UCSD-AML1 (cell line): ENCODE measurements at regions not wholly inside any gene's neighbourhood (a gene's known extent, or its start where the extent isn't known, plus 50 kb on each side); places are given as distances from the start of the nearest gene placed in this dataset.

Experiments
- DNase-seq: peaks from one replicate; lab custom pipeline; 2025; ENCODE audit not compliant: unreplicated experiment; lab: John Stamatoyannopoulos, UW

DNA sequence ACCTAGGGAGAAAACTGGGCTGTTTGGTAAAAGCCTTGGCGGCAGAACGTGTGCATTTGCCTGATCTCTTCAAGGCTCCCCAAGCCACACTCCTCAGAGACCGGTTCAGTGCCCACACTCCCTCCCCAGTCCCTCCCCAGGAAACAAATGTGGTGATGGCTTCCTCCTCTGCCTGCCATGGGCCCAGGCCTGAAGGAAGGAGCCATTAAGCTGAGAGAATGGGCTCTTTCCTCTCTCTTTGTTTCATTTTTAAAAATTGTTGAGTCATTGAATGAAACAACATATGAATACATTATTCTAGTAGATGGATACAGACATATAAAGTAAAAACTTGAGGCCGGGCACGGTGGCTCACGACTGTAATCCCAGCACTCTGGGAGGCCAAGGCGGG, 50.6 kb upstream of the YWHAQ start:
- DNase-seq: peak; percentile 65

DNA sequence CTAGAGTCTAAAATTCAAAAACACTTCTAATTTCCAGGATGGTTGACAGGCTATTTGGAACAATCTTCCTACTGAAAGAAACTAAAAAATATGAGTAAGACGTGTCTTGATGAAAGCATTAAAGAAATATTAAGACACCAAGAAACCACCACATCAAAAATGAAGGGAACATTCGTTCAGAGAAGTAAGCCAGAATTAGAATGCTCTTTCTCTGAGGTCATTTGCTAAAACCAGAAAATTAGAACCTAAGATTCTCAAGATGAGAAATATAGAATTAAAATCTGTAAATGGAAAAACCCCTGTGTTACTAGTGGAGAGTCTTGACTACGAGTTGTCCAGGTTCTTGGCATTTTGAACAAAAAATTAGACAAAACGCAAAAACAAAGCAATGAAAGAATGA, 54.8 kb upstream of the YWHAQ start:
- DNase-seq: no peak

DNA sequence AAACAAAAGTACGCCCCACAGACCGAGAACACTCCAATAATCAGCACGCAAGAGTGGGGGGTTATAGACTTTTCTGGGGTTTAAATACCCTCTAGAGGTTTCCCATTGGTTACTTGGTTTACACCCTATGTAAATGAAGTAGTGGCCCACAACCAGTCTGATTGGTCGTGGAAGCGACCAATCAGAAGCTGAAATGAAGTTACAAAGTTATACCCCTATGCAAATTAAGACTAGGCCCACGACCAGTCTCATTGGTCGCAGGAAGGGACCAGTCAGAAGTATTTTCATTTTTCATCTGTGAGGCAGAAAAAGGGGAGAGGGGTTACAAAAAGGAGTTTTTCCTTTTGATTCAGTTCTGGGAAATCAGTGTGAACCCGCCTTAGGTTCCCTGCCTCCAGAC, 55.3 kb upstream of the YWHAQ start:
- no peak for DNase-seq

DNA sequence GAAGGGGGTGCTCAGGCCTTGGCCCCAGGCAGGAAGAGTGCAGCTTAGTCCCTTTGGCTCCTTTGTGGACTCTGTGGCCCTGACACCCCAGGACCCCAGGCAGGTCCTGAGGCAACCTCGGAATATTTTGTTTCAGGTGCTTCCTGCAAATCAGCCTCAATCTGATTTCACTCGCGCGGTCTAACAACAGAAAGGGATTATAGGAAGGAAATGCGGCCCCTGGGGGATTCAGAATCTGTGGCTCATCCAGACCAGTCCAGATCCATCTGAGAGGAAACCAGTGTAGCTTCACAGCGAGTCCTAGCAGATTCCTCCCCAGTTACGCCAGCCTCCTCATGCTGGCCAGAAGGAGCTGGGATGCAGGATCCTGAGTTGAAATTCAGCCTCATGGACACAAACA, 59.5 kb upstream of the YWHAQ start:
- DNase-seq: no peak

DNA sequence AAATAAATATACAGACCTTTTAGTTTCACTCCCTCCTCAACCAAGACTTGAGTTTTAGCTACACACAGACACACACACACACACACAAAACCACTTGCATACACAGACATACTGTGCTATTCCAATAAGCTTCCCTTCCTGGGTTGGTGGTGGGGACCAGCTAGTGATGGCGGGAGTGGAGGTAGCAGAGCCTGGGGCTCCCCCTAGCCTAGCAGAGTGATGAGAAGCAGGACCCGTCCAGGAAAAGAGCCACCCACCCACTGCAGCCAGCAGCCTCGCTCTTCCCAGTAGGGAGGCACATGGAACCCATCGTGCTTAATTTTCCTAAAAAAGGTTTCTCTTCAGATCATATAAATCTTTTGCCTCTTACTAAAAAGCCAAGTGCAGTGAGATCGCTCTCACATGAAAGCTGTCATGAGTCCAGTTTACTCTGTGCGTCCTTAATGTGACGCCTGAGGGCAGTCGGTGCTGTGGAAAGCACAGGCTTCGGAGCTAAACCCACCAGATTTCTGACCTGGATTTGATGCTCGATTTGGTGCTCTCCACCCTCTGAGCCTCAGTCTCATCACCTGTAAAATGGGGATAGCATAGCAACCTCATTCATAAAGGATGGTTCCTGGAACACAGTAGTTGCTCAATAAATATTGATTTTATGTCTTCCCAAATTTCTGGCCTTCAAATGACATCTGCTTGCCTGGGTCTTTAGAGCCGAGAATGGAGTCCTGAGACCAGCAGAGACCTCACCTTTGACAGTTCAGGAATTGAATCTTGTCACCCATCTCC, 60.1 kb upstream of the YWHAQ start:
- DNase-seq: no peak

DNA sequence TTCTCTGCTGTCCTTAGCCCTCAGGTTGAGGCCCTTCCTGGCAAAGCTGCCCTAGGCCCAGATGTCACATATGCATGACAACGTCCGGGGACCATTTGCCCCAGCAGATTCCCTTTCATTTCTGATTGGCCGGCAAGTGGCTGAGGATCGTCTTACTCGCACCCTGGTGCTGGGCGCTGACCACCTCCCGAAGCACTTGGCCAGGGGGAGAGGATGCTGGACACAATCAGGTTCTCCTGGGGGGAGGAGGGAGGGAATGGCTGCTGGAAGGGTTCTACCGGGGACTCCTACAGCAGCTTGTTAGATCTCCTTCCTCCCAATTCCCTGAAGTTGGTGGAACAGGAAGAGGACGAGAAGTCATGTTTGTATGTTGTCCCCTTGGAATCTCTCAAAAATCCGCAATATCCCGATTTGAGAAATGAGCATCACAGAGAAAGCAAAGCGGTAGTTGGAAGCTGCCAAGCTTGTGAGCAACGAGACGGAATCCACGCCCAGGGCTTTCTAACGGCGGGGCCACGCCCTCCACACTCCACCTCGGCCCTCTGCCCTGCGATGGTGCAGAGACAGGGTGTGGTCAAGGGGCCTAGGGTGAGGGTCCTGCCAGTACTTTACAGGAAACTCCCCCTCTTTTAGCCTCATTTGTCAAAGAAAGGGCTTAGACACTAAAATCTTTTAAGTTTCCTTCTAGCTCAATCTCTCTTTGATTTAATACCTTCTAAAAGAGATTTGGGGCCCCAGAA, 61.8 kb upstream of the YWHAQ start:
- no peak for DNase-seq

DNA sequence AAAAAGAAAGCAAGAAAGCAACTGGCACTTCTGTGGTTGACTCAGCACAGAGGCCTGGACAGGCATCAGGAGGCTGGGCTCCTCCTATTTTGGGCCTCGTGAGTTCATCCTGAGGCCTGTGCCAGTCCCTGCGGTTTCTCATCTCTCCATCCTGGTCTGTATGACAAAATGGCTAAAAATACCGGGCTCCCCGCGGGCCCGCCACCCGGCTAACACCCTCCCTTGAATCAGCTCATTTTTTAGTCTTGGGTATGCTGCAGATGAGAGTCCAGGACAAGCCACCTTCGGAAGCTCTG, 62.3 kb upstream of the YWHAQ start:
- peak; percentile 29 for DNase-seq

DNA sequence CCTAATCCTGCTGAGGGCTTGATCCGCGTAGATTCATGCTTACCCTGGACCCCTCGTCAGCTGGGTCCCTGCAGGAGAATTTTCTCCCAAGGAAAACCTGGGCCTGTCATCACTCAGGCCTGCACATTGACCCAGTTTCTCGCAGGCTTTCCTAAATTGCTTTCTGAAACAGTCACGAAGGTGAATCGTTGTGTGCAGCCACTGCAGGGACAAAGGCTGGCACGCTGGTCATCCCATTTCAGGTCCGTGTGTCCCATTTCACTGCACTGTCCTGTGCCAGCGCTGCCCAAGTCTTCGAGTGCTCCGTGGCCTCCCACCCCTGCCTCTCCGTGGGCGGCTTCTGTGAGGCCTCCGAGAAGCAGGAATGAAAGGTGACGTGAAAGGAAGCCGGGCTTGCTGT, 62.8 kb upstream of the YWHAQ start:
- no peak for DNase-seq

DNA sequence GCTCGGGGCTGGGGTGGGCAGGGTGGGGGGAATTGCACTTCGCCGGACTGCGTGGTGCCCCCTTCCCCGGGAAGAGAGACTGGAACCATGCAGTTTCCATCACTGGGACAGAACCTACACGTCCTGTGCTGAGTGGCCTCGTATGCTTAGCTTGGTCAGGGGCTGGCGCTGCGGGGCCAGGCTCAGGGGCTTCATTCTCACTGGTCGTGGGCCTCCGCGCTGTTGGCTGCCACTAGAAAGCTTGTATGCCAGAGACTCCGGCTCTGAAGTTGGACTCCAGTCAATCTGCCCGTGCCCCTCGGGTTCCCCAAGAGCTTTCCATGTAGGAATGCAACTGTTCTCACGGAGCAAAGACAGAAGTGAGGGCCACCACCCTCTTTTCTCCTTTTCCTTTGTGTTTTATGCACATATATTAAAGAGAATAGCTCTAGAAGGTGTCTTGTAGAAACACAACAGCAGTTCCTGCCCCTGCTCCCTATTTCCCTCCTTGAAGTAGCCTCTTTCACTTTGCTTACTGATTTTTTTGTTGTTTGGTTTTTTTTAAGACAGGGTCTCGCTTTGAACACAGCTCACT, 64.0 kb upstream of the YWHAQ start:
- DNase-seq: no peak

DNA sequence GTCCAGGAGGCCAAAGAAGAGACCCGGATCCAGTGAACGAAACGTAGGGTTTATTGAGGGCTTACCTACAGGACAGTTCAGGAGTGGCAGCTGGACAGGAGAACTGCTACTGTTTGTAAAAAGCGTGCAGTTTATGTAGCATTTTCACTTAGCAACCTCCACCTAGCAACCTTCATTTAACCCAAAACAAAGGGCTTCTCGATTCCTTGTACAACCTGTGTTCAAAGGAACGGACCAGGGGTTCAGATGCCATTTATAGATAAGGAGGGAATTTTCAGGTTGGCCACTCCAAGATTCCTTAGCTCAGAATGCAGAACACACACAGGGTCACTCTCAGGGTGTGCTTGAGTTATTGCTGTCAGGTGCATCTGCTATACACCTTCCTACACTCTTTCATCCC, 65.1 kb upstream of the YWHAQ start:
- no peak for DNase-seq

DNA sequence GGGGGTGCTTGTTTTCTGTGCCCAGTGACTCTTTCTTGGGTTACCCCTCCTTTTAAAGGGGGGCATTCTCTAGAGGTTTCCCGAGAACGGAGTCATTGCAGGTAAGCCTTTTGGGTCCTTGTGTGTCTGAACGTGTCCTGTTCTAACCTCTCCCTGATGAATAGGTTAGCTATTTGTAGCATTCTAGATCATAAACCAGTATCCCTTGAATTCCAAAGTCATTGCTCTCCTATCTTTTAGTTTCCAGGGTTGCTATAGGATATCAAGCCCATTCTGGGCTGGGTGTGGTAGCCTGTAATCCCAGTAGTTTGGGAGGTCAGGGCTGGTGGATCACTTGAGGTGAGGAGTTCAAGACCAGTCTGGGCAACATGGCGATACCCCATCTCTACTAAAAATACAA, 65.9 kb upstream of the YWHAQ start:
- DNase-seq: no peak

DNA sequence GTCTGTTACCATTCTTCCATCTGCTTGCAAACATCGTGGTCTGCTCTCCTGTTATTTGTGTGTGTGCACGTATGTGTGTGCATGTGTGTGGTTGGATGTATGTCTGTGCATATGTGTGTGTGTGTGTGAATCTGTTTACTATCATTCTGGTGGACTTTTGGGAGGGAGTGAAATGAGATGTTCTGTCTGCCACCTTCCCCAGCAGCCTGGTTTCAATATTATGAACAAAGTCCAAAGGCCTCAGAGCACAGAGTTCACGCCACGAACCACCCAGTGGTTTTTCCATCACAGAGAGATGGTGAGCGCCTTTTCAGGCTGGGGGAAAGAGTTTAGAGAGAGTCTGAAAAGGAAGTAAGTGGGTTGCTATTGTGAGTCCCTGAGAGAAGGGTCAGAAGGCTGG, 67.1 kb upstream of the YWHAQ start:
- DNase-seq: no peak

DNA sequence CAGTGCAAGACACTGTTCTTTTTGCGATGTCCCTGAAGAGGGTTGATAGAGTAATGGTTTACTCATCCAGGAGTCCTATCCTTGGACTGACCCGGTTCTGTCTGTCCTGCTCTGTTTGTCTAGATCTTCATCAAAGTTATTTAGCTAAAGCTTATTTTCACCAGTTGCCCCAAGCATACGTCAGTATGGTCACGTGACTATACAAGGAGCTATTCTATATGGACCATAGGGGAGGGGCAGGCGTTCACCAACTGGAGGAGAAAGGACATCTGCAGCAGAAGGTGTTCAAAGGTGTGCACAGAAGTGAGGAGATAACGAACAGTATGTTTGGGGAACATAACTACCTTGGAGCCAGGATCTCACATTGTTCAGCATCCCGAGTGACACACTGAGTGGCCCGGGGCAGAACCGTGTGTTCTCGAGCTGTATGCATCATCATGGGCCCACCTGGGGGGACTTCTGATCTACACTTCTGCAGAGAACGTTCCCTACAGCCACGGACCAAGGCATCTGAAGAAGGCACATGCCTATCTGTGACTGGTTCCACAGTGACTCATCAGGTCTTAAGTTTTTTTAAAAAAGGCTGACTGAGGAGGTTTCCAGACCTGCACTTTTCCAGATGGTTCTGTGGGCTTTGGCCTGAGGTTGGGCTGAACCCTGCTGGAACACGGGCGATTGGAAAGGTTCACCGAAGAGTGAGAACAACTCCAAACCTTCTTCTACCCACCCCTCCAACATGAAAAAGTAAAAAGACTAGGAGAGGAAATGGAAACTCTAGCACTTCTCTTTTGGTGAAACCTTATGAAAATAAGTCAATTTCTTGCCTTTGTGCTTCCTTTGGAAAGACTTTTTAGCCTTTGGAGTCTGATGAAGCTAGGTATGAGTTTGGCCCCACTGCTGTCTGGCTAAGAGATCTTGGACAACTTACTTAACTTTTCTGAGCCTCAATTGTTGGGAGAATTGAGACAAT, 68.6 kb upstream of the YWHAQ start:
- DNase-seq: no peak

DNA sequence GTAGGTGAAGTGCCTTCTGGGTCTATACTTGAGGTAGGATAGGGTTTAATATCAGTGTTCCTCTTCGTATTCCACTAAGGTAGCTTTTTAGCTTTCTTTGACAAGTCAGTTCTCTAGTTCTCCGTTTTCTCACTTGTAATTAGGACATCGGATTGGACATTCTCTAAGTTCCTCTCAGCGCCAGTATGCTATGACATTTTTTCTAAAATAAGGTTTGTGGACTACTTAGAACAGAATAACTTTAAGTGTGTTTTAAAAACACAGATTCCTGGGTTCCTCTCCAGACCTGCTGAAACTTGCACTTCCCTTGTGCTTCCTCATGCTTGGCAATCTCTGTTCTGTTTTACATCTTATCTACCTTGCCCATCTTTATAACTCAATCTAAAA, 69.3 kb upstream of the YWHAQ start:
- DNase-seq: no peak

DNA sequence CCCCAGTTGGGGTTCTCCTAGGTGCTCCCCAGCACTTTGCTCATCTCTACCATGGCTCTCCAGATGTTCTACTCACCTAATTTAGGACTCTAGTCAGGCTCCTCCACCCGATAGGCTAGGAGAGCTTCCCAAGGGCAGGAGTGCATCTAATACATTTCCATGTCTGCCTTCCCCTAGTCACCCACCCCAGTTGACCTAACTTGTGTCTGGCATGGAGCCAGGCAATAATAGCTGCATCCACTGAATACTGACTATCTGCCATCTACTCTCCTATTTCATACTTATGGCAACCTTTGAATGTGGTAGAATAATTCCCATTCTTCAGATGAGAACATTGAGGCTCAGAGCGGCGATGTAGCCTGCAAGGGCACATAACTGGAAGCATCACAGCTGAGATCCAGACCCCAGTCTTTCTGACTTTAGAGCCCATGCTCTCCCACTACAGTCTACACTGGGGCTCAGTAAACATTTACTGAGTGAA, 71.8 kb upstream of the YWHAQ start:
- DNase-seq: no peak

DNA sequence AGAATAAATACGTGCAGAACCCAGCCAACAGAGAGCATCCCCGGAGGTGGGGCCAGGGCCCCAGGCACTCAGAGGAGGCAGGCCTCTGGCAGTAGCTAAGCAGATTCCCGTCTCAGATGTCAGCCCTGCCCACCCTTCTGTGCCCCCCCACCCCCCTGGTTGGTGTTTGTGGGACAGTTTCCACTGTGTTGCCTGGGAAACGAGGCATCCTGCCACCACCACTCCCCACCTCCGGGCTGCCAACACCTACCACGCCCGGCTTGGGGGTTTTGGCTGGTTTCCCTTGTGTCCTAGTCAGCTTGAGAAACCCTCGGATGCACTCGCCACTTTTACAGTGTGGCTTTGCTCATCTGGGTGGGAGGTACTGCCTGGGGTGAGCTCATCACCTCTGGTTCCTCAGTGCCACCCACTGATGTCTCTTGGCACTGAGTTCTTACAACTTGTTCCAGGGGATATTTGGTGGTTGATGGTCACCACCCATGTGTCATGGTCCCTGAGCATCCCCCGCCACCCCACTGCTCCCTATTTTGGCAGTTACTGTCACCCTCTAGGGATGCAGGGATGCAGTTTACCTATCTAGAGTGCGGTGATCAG, 72.4 kb upstream of the YWHAQ start:
- no peak for DNase-seq

DNA sequence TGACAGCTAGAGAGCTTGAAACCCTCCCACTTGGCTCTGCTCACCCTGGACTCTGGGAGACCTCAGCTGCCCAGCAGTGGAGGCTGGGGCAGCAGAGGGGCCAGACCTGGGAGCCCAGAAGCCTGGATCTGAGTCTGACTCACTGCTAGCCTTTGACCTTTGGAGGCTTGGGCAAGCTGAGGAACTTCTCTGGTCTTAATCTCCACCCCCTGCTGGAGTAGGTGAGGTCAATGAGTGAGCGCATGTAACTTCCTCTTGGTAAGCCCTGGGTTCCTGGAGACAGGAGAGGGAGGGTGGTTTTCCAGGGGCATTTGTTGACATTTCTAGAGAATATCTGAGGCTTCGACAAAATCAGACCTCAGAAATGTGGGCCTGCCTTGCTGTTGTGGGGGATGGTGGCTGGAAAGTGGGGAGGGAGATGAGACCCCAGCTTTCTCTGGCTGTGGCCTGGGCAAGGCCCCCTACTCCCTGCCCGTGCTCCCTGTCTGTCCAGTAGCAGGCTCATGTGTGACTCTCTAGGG, 73.0 kb upstream of the YWHAQ start:
- peak; percentile 35 for DNase-seq

DNA sequence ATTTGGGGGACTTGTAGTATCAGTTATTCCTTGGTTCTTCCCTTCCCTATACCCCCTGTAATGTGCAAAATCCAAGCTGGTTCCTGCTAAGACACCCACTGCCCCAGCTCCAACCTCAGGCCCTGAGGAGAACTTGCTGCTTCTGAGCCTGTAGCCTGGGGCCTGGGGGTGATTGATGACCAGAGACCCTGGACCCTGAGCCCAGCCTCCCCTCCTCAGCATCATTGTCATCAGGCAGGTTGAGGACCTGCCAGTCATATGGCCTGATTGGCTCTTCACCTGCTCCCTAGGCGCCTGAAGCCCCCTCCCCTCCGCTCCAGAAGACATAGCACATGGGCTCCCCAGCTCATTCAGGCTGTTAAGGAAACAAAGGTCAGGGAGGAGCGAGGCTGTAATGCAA, 73.8 kb upstream of the YWHAQ start:
- no peak for DNase-seq

DNA sequence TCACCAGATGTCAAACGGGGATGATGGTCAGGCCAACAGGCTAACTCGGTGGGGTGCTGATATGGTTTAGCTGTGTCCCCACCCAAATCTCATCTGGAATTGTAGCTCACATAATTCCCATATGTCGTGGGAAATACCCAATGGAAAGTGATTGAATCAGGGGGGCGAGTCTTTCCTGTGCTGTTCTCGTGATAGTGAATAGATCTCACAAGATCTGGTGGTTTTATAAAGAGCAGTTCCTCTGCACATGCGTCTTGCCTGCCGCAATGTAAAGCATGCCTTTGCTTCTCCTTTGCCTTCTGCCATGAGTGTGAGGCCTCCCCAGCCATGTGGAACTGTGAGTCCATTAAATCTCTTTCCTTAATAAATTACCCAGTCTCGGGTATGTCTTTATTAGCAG, 74.4 kb upstream of the YWHAQ start:
- no peak for DNase-seq

DNA sequence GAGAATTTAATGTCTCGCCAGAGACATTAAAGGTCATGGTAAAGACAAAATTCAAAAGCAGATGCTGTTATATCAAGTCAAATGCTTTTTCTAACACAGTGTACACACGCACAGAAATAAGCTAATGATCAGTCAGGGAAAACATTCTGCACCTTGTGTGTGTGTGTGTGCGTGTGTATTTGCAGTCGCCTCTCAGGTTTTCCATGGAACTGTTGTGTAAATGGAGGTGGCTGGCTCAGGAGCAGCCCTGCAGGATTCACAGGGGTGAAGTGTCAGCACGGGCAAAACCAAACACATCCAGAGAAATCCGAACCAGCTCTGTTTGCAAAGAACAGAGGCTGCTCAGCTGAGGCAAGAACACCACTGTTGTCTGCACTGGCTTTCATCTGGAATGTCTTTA, 76.2 kb upstream of the YWHAQ start:
- DNase-seq: no peak
